Endothelial cell of umbilical vein (primary cell): ENCODE measurements at regions not wholly inside any gene's neighbourhood (a gene's known extent, or its start where the extent isn't known, plus 50 kb on each side); places are given as distances from the start of the nearest gene placed in this dataset.

ENCODE experiments used
- BruUV-seq: library from RNA; stranded (reverse); fragments of 400-500 nt; replicated peaks from 2 replicates; lab custom pipeline; 2021; lab: Mats Ljungman, UMichigan
- CTCF ChIA-PET: fragments of 300-600, 350-600 bp; sonication (Branson Sonifier 250); formaldehyde crosslinking; loops from one replicate; lab custom pipeline; 2021; ENCODE audit warnings: antibody characterized with exemption, inconsistent platforms; lab: Charles Lee
- POLR2A ChIA-PET: fragments of 300-600, 350-600 bp; sonication (Branson Sonifier 250); formaldehyde crosslinking; loops from one replicate; lab custom pipeline; 2021; ENCODE audit warnings: antibody characterized with exemption, inconsistent platforms; lab: Charles Lee
- DNase-seq: peaks from one replicate; pipeline ENCODE4 v3.0.0-alpha.2; 2011; ENCODE audit warnings: low read depth, low spot score
- FAIRE-seq: peaks from 2 replicates; lab custom pipeline; 2011; peaks lifted over from hg19 to GRCh38; lab: Jason Lieb, UNC
- H2AFZ ChIP-seq: 2 replicates; pipeline ENCODE4 v1.6.0; 2012; ENCODE audit warnings: low read depth, low read length, control low read depth, inconsistent platforms
- H3K27ac ChIP-seq: 2 replicates; pipeline ENCODE4 v1.5.1; 2011; ENCODE audit warnings: low read depth, mild to moderate bottlenecking, control low read depth, low read length, moderate library complexity; ENCODE audit not compliant: insufficient read depth
- H3K27me3 ChIP-seq, 2 experiments: 2 replicates each; pipeline versions ENCODE4 v1.6.0 to v1.6.1; 2011; ENCODE audit warnings: low read length in 2 of 2, mixed read lengths in 1 of 2; ENCODE audit not compliant: control insufficient read depth in 2 of 2, insufficient read depth in 2 of 2
- H3K36me3 ChIP-seq, 2 experiments: 2 replicates in 1 of 2; 3 replicates in 1 of 2; pipeline ENCODE4 v1.5.1; 2011; ENCODE audit warnings: low read length in 2 of 2, mild to moderate bottlenecking in 1 of 2, moderate library complexity in 1 of 2; ENCODE audit not compliant: control insufficient read depth in 2 of 2, insufficient read depth in 2 of 2; ENCODE audit errors: extremely low read depth in 1 of 2
- H3K4me1 ChIP-seq: 3 replicates; pipeline ENCODE4 v1.5.1; 2011; ENCODE audit warnings: mild to moderate bottlenecking, low read length; ENCODE audit not compliant: control insufficient read depth, insufficient read depth; ENCODE audit errors: extremely low read depth
- H3K4me2 ChIP-seq: 2 replicates; pipeline ENCODE4 v1.6.1; 2011; ENCODE audit warnings: low read length, control low read depth, mixed read lengths; ENCODE audit not compliant: insufficient read depth
- H3K4me3 ChIP-seq, 3 experiments: fragments of 200-600 bp in 1 of 3; sonication (generic), shearing (Covaris generic) in 1 of 3; replicated peaks in 1 of 3; 2 replicates each; pipeline ENCODE4 v1.5.1; 2011 to 2016; ENCODE audit warnings: control low read depth in 3 of 3, low read length in 3 of 3, mild to moderate bottlenecking in 2 of 3, inconsistent platforms in 1 of 3, low read depth in 1 of 3, moderate library complexity in 1 of 3; ENCODE audit not compliant: insufficient read depth in 1 of 3
- H3K79me2 ChIP-seq: 2 replicates; pipeline ENCODE4 v1.6.0; 2012; ENCODE audit warnings: low read length, inconsistent platforms; ENCODE audit not compliant: control insufficient read depth, insufficient read depth
- H3K9ac ChIP-seq: replicated peaks from 2 replicates; pipeline ENCODE3; 2011; ENCODE audit warnings: low read length, control low read depth; ENCODE audit not compliant: insufficient read depth; ENCODE audit errors: extremely low read depth
- H3K9me1 ChIP-seq: replicated peaks from 3 replicates; pipeline ENCODE4 v1.6.0; 2011; ENCODE audit warnings: mild to moderate bottlenecking, low read length; ENCODE audit not compliant: control insufficient read depth, insufficient read depth; ENCODE audit errors: extremely low read depth
- H3K9me3 ChIP-seq: replicated peaks from 2 replicates; pipeline ENCODE4 v1.5.1; 2012; ENCODE audit warnings: low read length, inconsistent platforms; ENCODE audit not compliant: control insufficient read depth, insufficient read depth
- H4K20me1 ChIP-seq: replicated peaks from 2 replicates; pipeline ENCODE3; 2011; ENCODE audit warnings: mild to moderate bottlenecking, low read length; ENCODE audit not compliant: control insufficient read depth, insufficient read depth; ENCODE audit errors: extremely low read depth
- CTCF ChIP-seq, 2 donors: IDR thresholded peaks; 1 replicate in 1 of 2; 2 replicates in 1 of 2; pipeline ENCODE4 v1.5.1; 2011; ENCODE audit warnings: low read length in 2 of 2, mild to moderate bottlenecking in 2 of 2, moderate library complexity in 2 of 2, control low read depth in 1 of 2, inconsistent platforms in 1 of 2, low read depth in 1 of 2; ENCODE audit not compliant: insufficient read depth in 1 of 2; ENCODE audit errors: extremely low read depth in 1 of 2
- EZH2 ChIP-seq: IDR thresholded peaks from 2 replicates; pipeline ENCODE4 v1.6.1; 2012; ENCODE audit warnings: borderline replicate concordance, low read depth, mild to moderate bottlenecking, moderate library complexity, low read length, inconsistent platforms; ENCODE audit not compliant: severe bottlenecking
- FOS ChIP-seq: IDR thresholded peaks from 2 replicates; pipeline ENCODE4 v1.6.1; 2011; ENCODE audit warnings: mild to moderate bottlenecking, low read length, moderate library complexity, borderline replicate concordance; ENCODE audit not compliant: insufficient read depth
- JUN ChIP-seq: IDR thresholded peaks from 2 replicates; pipeline ENCODE4 v1.6.1; 2011; ENCODE audit warnings: borderline replicate concordance, low read depth; ENCODE audit not compliant: insufficient read length, insufficient read depth
- MAX ChIP-seq: IDR thresholded peaks from 2 replicates; pipeline ENCODE4 v1.6.1; 2011; ENCODE audit not compliant: insufficient read depth, insufficient read length
- MYC ChIP-seq: IDR thresholded peaks from one replicate; pipeline ENCODE4 v1.6.1; 2011; ENCODE audit warnings: mild to moderate bottlenecking, low read depth, low read length
- POLR2A ChIP-seq: IDR thresholded peaks from 2 replicates; pipeline ENCODE4 v1.6.1; 2012; ENCODE audit warnings: low read depth, mild to moderate bottlenecking, control low read depth, low read length
- dilution Hi-C: fragments of 300-500 bp; cut with MboI; formaldehyde crosslinking; loops from one replicate; pipeline ENCODE4 v1.15.0; 2019; ENCODE audit warnings: low sequenced_read_pairs; ENCODE audit not compliant: extremely low pct_ligation_motif_present
- intact Hi-C: fragments of 100-400 bp; cut with micrococcal nuclease; formaldehyde crosslinking; loops from one replicate; pipeline ENCODE4 v1.10.0; 2022

GRCh38 chrX:151854726-151855495 is 57.8 kb upstream of the MAGEA4 start:
- Histone ChIP-seq H3K9ac (no peak overlapping the region), H3K9me3 (no peaks in the 10 kb centered on the region), H3K27ac (no peak overlapping the region), H3K9me1 (no peaks in the 10 kb centered on the region), H2AFZ (no peak overlapping the region), H3K36me3 (no peaks in the 10 kb centered on the region), H3K4me2 (no peak overlapping the region), H4K20me1 (no peaks in the 10 kb centered on the region), H3K4me3 (no peak overlapping the region), H3K27me3 (no peaks in the 10 kb centered on the region), H3K4me1 (no peaks in the 10 kb centered on the region), H3K79me2 (no peaks in the 10 kb centered on the region)
- DNase-seq (no peak), FAIRE-seq (no peak)
- no peak for TF ChIP-seq CTCF (IDR thresholded peaks at IDR 0.05; ENCODE audit: extremely low read depth in 1 of 2, insufficient read depth in 1 of 2, low read depth in 1 of 2, low read length in 2 of 2)
- POLR2A ChIA-PET: no interaction called here
- intact Hi-C loops: no loop called here
- CTCF ChIA-PET: no interaction called here
- BruUV-seq: no TSS peak
- dilution Hi-C loops: no loop called here

GRCh38 chrX:151859481-151859880 is 53.2 kb upstream of the MAGEA4 start:
- DNase-seq (no peak), FAIRE-seq (no peak)
- Histone ChIP-seq H3K36me3 (no peaks in the 10 kb centered on the region), H3K9ac (no peak overlapping the region), H3K27me3 (no peaks in the 10 kb centered on the region), H3K9me1 (no peaks in the 10 kb centered on the region), H3K27ac (no peak overlapping the region), H3K79me2 (no peaks in the 10 kb centered on the region), H2AFZ (no peak overlapping the region), H3K9me3 (no peaks in the 10 kb centered on the region), H3K4me2 (no peak overlapping the region), H3K4me1 (no peaks in the 10 kb centered on the region), H4K20me1 (no peaks in the 10 kb centered on the region), H3K4me3 (no peak overlapping the region)
- BruUV-seq: no TSS peak
- TF ChIP-seq MAX: no peak
- no peak for TF ChIP-seq POLR2A
- no peak for TF ChIP-seq EZH2
- TF ChIP-seq MYC: no peak
- no peak for TF ChIP-seq JUN
- TF ChIP-seq FOS: no peak
- intact Hi-C loops (no loop called here), dilution Hi-C loops (no loop called here)
- POLR2A ChIA-PET: no interaction called here
- CTCF ChIA-PET: interaction anchor here (1.2 kb wide), 1 partner anchor 11 kb away, joined by 3 read pairs; no protein-coding TSS in a partner anchor
